ENCODE measurements at regions not wholly inside any gene's neighbourhood (a gene's known extent, or its start where the extent isn't known, plus 50 kb on each side); places are given as distances from the start of the nearest gene placed in this dataset.

GRCh38 chr2:220664272-220665107, 907.6 kb downstream of the EPHA4 start (continued):
- TF ChIP-seq ARID4B (CRISPR knock-in tag; IDR thresholded peaks at IDR 0.05; ENCODE audit: borderline replicate concordance) (no peak), PRRX2 (CRISPR knock-in tag; IDR thresholded peaks at IDR 0.05) (no peak)

GRCh38 chr2:220665108-220665471, 907.0 kb downstream of the EPHA4 start:
- no peak for TF ChIP-seq GABPB1 (CRISPR knock-in tag; IDR thresholded peaks at IDR 0.05)
- no peak for TF ChIP-seq ZNF263 (CRISPR knock-in tag; IDR thresholded peaks at IDR 0.05; ENCODE audit: low read depth)
- TF ChIP-seq RORB (CRISPR knock-in tag; IDR thresholded peaks at IDR 0.05): no peak
- H3K4me1 Mint-ChIP-seq: peaks cover 6% of the 10 kb centered on the region; the same call in 1 of the 2 replicates
- POLR2A ChIA-PET: no interaction called here
- H3K36me3 Mint-ChIP-seq: peaks cover 9% of the 10 kb centered on the region
- ATAC-seq (no peak), DNase-seq (ENCODE audit: low spot score) (no peak)
- H3K9me3 Mint-ChIP-seq: peaks cover 15% of the 10 kb centered on the region
- no peak overlapping the region for H3K4me3 Mint-ChIP-seq
- H3K27me3 Mint-ChIP-seq (ENCODE audit: low read depth): peaks cover 15% of the 10 kb centered on the region
- CTCF ChIA-PET: no interaction called here
- H3K27ac Mint-ChIP-seq: no peak overlapping the region

- peaks cover 6% of the 10 kb centered on the region for H3K4me1 Mint-ChIP-seq
- no peak overlapping the region for H3K27ac Mint-ChIP-seq
- H3K36me3 Mint-ChIP-seq: peaks cover 9% of the 10 kb centered on the region
- DNase-seq (ENCODE audit: low spot score) (no peak), ATAC-seq (no peak)
- no peak for TF ChIP-seq HMGA2 (CRISPR knock-in tag; IDR thresholded peaks at IDR 0.05)
- H3K27me3 Mint-ChIP-seq (ENCODE audit: low read depth): peaks cover 22% of the 10 kb centered on the region
- no peak overlapping the region for H3K4me3 Mint-ChIP-seq
- ChIA-PET CTCF (no interaction called here), POLR2A (no interaction called here)
- H3K9me3 Mint-ChIP-seq: peaks cover 15% of the 10 kb centered on the region
These were observed 902.8 kb downstream of the EPHA4 start for GRCh38 chr2:220669324-220669723.

GRCh38 chr2:220670511-220670910, 901.6 kb downstream of the EPHA4 start:
- peaks cover 22% of the 10 kb centered on the region for H3K27me3 Mint-ChIP-seq (ENCODE audit: low read depth)
- DNase-seq (ENCODE audit: low spot score) (no peak), ATAC-seq (no peak; the same call in 1 of the 2 replicates)
- ChIA-PET POLR2A (no interaction called here), CTCF (interaction anchor here (0.6 kb wide), 1 partner anchor 461 kb away, joined by 4 read pairs; no protein-coding TSS in a partner anchor)
- peaks cover 9% of the 10 kb centered on the region for H3K36me3 Mint-ChIP-seq
- H3K4me1 Mint-ChIP-seq: peaks cover 6% of the 10 kb centered on the region
- TF ChIP-seq NFYB (CRISPR knock-in tag; conservative IDR thresholded peaks at IDR 0.05; ENCODE audit: low read depth) (no peak), TEAD1 (CRISPR knock-in tag; IDR thresholded peaks at IDR 0.05) (no peak), RELA (CRISPR knock-in tag; IDR thresholded peaks at IDR 0.05; ENCODE audit: borderline replicate concordance) (no peak), NR1H2 (CRISPR knock-in tag; IDR thresholded peaks at IDR 0.05) (no peak), ZNF512 (CRISPR knock-in tag; IDR thresholded peaks at IDR 0.05; ENCODE audit: borderline replicate concordance) (no peak), PREB (CRISPR knock-in tag; IDR thresholded peaks at IDR 0.05; ENCODE audit: borderline replicate concordance) (no peak), ZBTB43 (CRISPR knock-in tag; IDR thresholded peaks at IDR 0.05) (no peak)
- H3K4me3 Mint-ChIP-seq: no peak overlapping the region
- H3K27ac Mint-ChIP-seq: no peak overlapping the region
- H3K9me3 Mint-ChIP-seq: peaks cover 15% of the 10 kb centered on the region

All from WTC11 (cell line).